Prostate gland (tissue), 2 donors: ENCODE measurements at regions not wholly inside any gene's neighbourhood (a gene's known extent, or its start where the extent isn't known, plus 50 kb on each side); places are given as distances from the start of the nearest gene placed in this dataset.

ENCODE experiments used
- DNase-seq: peaks from one replicate; pipeline ENCODE4 v3.0.0-alpha.2; 2019; ENCODE audit warnings: low spot score
- H3K27ac ChIP-seq, 2 donors: fragments of 200-600 bp; sonication (generic); 2 replicates each; pipeline ENCODE4 v1.5.1; 2017 to 2019
- H3K27me3 ChIP-seq: fragments of 200-600 bp; sonication (generic); replicated peaks from 2 replicates; pipeline ENCODE4 v1.5.1; 2019; ENCODE audit not compliant: insufficient read depth
- H3K36me3 ChIP-seq, 2 donors: fragments of 200-600 bp; sonication (generic); 1 replicate in 1 of 2; 2 replicates in 1 of 2; pipeline versions ENCODE4 v1.5.1 to v1.8.1; 2017 to 2019
- H3K4me1 ChIP-seq: fragments of 200-600 bp; sonication (generic); replicated peaks from 2 replicates; pipeline ENCODE4 v1.5.1; 2019
- H3K4me3 ChIP-seq, 2 donors: fragments of 200-600 bp; sonication (generic); 2 replicates each; pipeline ENCODE4 v1.5.1; 2017 to 2019
- H3K9me3 ChIP-seq: fragments of 200-600 bp; sonication (generic); 2 replicates; pipeline ENCODE4 v1.5.1; 2017
- CTCF ChIP-seq, 4 experiments: fragments of 200-600 bp in 2 of 4; fragments of 450-650 bp in 2 of 4; sonication (generic) in 2 of 4; IDR thresholded peaks; 1 replicate in 3 of 4; 2 replicates in 1 of 4; pipeline ENCODE4 v1.5.1; 2016 to 2019; ENCODE audit warnings: antibody characterized with exemption in 4 of 4, mild to moderate bottlenecking in 2 of 4, moderate library complexity in 2 of 4
- POLR2A ChIP-seq: fragments of 450-650 bp; IDR thresholded peaks from one replicate; pipeline ENCODE4 v1.6.1; 2016; ENCODE audit warnings: antibody characterized with exemption, mild to moderate bottlenecking
- POLR2AphosphoS5 ChIP-seq: sonication (generic); formaldehyde crosslinking; IDR thresholded peaks from one replicate; pipeline ENCODE4 v1.6.1; 2017; ENCODE audit warnings: antibody characterized with exemption
- WGBS: methylation state at CpG from one replicate; pipeline ENCODE4 v1.1.5; 2018; 5-methylcytosine and 5-hydroxymethylcytosine counted together
- intact Hi-C: fragments of 100-400 bp; cut with DNase I; formaldehyde crosslinking; loops from one replicate; pipeline ENCODE4 v1.14.2; 2022

DNA sequence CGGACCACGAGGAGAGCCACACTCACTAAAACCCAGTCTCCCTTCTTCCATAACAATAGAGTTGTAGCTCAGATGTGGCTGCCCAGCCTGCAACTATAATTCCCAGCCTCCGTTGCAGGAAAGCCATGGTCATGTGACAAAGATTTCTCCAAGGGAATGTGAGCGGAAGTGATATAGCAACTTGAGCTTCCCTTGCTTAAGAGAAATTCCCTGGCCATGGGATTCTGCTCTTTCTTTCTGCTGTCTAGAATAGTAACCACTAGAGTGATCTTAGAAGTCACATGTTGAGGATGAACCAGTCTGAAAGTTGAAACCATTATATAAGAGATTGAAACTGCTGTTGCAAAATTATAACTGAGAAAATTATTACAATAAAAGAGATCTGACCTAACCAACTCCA, 86.4 kb upstream of the MED14 start:
- no peak for TF ChIP-seq CTCF (IDR thresholded peaks at IDR 0.05)
- no peak for TF ChIP-seq POLR2A
- TF ChIP-seq POLR2AphosphoS5, result no peak
- Histone ChIP-seq H3K27ac (no peak overlapping the region), H3K27me3 (no peaks in the 10 kb centered on the region), H3K4me3 (no peak overlapping the region), H3K9me3 (no peaks in the 10 kb centered on the region), H3K4me1 (no peaks in the 10 kb centered on the region), H3K36me3 (no peaks in the 10 kb centered on the region)
- intact Hi-C loops, result no loop called here
- DNase-seq, result no peak
- 79% methylated on average over 4 of the region's 4 CpGs for WGBS

DNA sequence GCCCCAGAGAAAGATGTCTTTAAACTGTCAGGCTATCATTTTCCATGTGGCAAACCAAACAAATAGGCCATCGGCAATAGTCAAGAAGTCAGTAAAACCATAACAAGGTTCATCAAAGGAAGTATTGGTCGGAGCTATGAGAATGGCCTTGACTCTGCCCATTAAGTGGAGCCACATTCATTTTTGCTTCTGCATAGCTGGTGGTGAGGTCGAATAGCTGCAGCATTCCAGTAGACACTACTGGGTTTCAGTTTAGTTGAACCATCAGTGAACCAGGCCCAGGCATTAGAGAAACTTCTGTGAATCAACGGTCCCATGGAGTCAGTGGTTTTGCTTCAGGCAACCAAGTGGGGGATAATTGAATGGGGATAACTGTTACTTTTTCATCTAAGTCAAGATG, 92.0 kb upstream of the MED14 start:
- intact Hi-C loops, result no loop called here
- Histone ChIP-seq H3K36me3 (no peaks in the 10 kb centered on the region), H3K4me1 (no peaks in the 10 kb centered on the region), H3K27me3 (no peaks in the 10 kb centered on the region), H3K9me3 (no peaks in the 10 kb centered on the region), H3K4me3 (no peak overlapping the region), H3K27ac (no peak overlapping the region)
- DNase-seq, result no peak
- WGBS, result 94% methylated on average over 4 of the region's 4 CpGs
- TF ChIP-seq POLR2A, result no peak
- TF ChIP-seq CTCF (IDR thresholded peaks at IDR 0.05), result no peak
- TF ChIP-seq POLR2AphosphoS5, result no peak

GRCh38 chrX:40831750-40832149, 96.4 kb upstream of the MED14 start:
- Histone ChIP-seq H3K4me3 (no peak overlapping the region), H3K4me1 (no peaks in the 10 kb centered on the region), H3K27me3 (no peaks in the 10 kb centered on the region), H3K27ac (no peak overlapping the region), H3K9me3 (no peaks in the 10 kb centered on the region), H3K36me3 (no peaks in the 10 kb centered on the region)
- no peak for DNase-seq
- WGBS, result 93% methylated on average over 3 of the region's 12 CpGs
- TF ChIP-seq CTCF (IDR thresholded peaks at IDR 0.05) (no peak), POLR2AphosphoS5 (no peak), POLR2A (no peak)
- intact Hi-C loops, result no loop called here

GRCh38 chrX:40832723-40833122, 97.4 kb upstream of the MED14 start:
- Histone ChIP-seq H3K4me3 (no peak overlapping the region), H3K27ac (no peak overlapping the region), H3K9me3 (no peaks in the 10 kb centered on the region), H3K36me3 (no peaks in the 10 kb centered on the region), H3K27me3 (no peaks in the 10 kb centered on the region), H3K4me1 (no peaks in the 10 kb centered on the region)
- WGBS, result 100% methylated on average over 14 of the region's 39 CpGs
- no peak for TF ChIP-seq POLR2A
- TF ChIP-seq POLR2AphosphoS5, result no peak
- TF ChIP-seq CTCF (IDR thresholded peaks at IDR 0.05), result no peak
- DNase-seq, result no peak
- intact Hi-C loops, result no loop called here

GRCh38 chrX:40834225-40834624, 98.9 kb upstream of the MED14 start:
- WGBS, result 98% methylated on average over 33 of the region's 33 CpGs
- no peak for DNase-seq
- no peak overlapping the region for H3K27ac ChIP-seq
- no peaks in the 10 kb centered on the region for H3K4me1 ChIP-seq
- intact Hi-C loops, result no loop called here
- H3K36me3 ChIP-seq, result no peaks in the 10 kb centered on the region
- H3K27me3 ChIP-seq, result no peaks in the 10 kb centered on the region
- no peaks in the 10 kb centered on the region for H3K9me3 ChIP-seq
- no peak for TF ChIP-seq CTCF (IDR thresholded peaks at IDR 0.05)
- no peak for TF ChIP-seq POLR2A
- TF ChIP-seq POLR2AphosphoS5, result no peak
- no peak overlapping the region for H3K4me3 ChIP-seq
